A549 (cell line): ENCODE measurements at regions not wholly inside any gene's neighbourhood (a gene's known extent, or its start where the extent isn't known, plus 50 kb on each side); places are given as distances from the start of the nearest gene placed in this dataset.

Source experiments
- ATAC-seq, 2 experiments: fragments of 200-7000 bp in 1 of 2; fragments of >200 bp in 1 of 2; cut with Nextera tagmentation in 1 of 2; cut with Tn5 transposase in 1 of 2; 3 replicates each; pipeline versions ENCODE4 v1.8.0 to v1.9.1; 2018 to 2020; ENCODE audit warnings: mild to moderate bottlenecking in 1 of 2, moderate library complexity in 1 of 2
- CTCF ChIA-PET: fragments of 300-600 bp; sonication (Branson Sonifier 250); formaldehyde crosslinking; extraction: SDS; loops from one replicate; lab custom pipeline; 2021; ENCODE audit warnings: antibody characterized with exemption, inconsistent platforms; lab: Yijun Ruan, JAX
- POLR2A ChIA-PET: fragments of 350-600 bp; formaldehyde crosslinking; extraction: SDS; loops from one replicate; lab custom pipeline; 2021; ENCODE audit warnings: antibody characterized with exemption, inconsistent platforms; lab: Yijun Ruan, JAX
- DNase-seq, 2 experiments: peaks; one replicate each; pipeline versions ENCODE4 v3.0.0 to v3.0.0-alpha.2; 2011 to 2016; ENCODE audit warnings: low read depth in 1 of 2, low spot score in 1 of 2
- FAIRE-seq: peaks from 2 replicates; lab custom pipeline; 2011; peaks lifted over from hg19 to GRCh38; lab: Jason Lieb, UNC
- H3K27ac ChIP-seq, 2 experiments: fragments of >200 bp; sonication (Bioruptor Twin); formaldehyde crosslinking; 3 replicates each; pipeline ENCODE4 v1.5.1; 2016 to 2017
- H3K4me1 ChIP-seq: fragments of >200 bp; sonication (Bioruptor Twin); formaldehyde crosslinking; 3 replicates; pipeline ENCODE4 v1.6.1; 2016
- H3K4me2 ChIP-seq: fragments of >200 bp; sonication (Bioruptor Twin); formaldehyde crosslinking; 3 replicates; pipeline ENCODE4 v1.6.1; 2016
- H3K4me3 ChIP-seq: fragments of >200 bp; sonication (Bioruptor Twin); formaldehyde crosslinking; 3 replicates; pipeline ENCODE4 v1.5.1; 2016
- H3K9me3 ChIP-seq: fragments of >200 bp; sonication (Bioruptor Twin); formaldehyde crosslinking; 3 replicates; pipeline ENCODE4 v1.6.1; 2016
- CBX2 ChIP-seq: fragments of 200-600 bp; sonication (generic); IDR thresholded peaks from 2 replicates; pipeline ENCODE4 v1.6.1; 2016; ENCODE audit warnings: low read depth, mild to moderate bottlenecking, borderline replicate concordance
- CBX8 ChIP-seq: fragments of 200-600 bp; sonication (generic); IDR thresholded peaks from 2 replicates; pipeline ENCODE4 v1.6.1; 2016
- CHD2 ChIP-seq: fragments of 150-350 bp; IDR thresholded peaks from 2 replicates; pipeline ENCODE4 v1.6.1; 2014; ENCODE audit warnings: low read length; ENCODE audit not compliant: partially characterized antibody
- CTCF ChIP-seq: fragments of >200 bp; sonication (Bioruptor Twin); formaldehyde crosslinking; IDR thresholded peaks from 3 replicates; pipeline ENCODE4 v1.5.1; 2016
- EHMT2 ChIP-seq: fragments of 200-600 bp; sonication (generic); IDR thresholded peaks from 2 replicates; pipeline ENCODE4 v1.6.1; 2016; ENCODE audit warnings: antibody characterized with exemption, low read depth, mild to moderate bottlenecking, moderate library complexity
- EP300 ChIP-seq, 2 experiments: fragments of >200 bp; sonication (Bioruptor Twin); formaldehyde crosslinking; IDR thresholded peaks; 2 replicates in 1 of 2; 3 replicates in 1 of 2; pipeline ENCODE4 v1.6.1; 2016 to 2017
- ESRRA ChIP-seq: fragments of 150-350 bp; IDR thresholded peaks from 2 replicates; pipeline ENCODE4 v1.6.1; 2014; ENCODE audit warnings: mild to moderate bottlenecking, low read length, borderline replicate concordance
- HDAC2 ChIP-seq: fragments of 200-600 bp; sonication (generic); IDR thresholded peaks from 2 replicates; pipeline ENCODE4 v1.6.1; 2016
- HOXA7 ChIP-seq: fragments of 250-450 bp; sonication (Bioruptor Pico); IDR thresholded peaks from 2 replicates; pipeline ENCODE4 v1.5.0; 2020; ENCODE audit warnings: mild to moderate bottlenecking, moderate library complexity
- JUNB ChIP-seq: fragments of >200 bp; sonication (Bioruptor Twin); formaldehyde crosslinking; IDR thresholded peaks from 2 replicates; pipeline ENCODE4 v1.6.1; 2016
- KDM1A ChIP-seq: fragments of 200-600 bp; sonication (generic); IDR thresholded peaks from 2 replicates; pipeline ENCODE4 v1.6.1; 2016; ENCODE audit warnings: low read depth, mild to moderate bottlenecking
- MAFK ChIP-seq: fragments of 450-650 bp; IDR thresholded peaks from 2 replicates; pipeline ENCODE4 v1.6.1; 2014; ENCODE audit not compliant: partially characterized antibody
- MAX ChIP-seq: IDR thresholded peaks from 2 replicates; pipeline ENCODE4 v1.6.1; 2012
- MAZ ChIP-seq: fragments of 150-350 bp; IDR thresholded peaks from 2 replicates; pipeline ENCODE4 v1.6.1; 2014; ENCODE audit warnings: antibody characterized with exemption, low read depth, low read length, borderline replicate concordance
- MYC ChIP-seq: IDR thresholded peaks from 2 replicates; pipeline ENCODE4 v1.6.1; 2012; ENCODE audit warnings: mild to moderate bottlenecking, inconsistent platforms, low read length, improper control_type of control experiment, borderline replicate concordance
- NFE2L2 ChIP-seq: fragments of 150-350 bp; conservative IDR thresholded peaks from 2 replicates; pipeline ENCODE4 v1.6.1; 2014; ENCODE audit warnings: low read length
- NR3C1 ChIP-seq: fragments of >200 bp; sonication (Bioruptor Twin); formaldehyde crosslinking; IDR thresholded peaks from 3 replicates; pipeline ENCODE4 v1.6.1; 2017
- POLR2A ChIP-seq: IDR thresholded peaks from 2 replicates; pipeline ENCODE4 v1.6.1; 2012; ENCODE audit warnings: mild to moderate bottlenecking, low read length
- POLR2AphosphoS2 ChIP-seq: conservative IDR thresholded peaks from 2 replicates; pipeline ENCODE4 v1.6.1; 2012; ENCODE audit warnings: low read length, improper control_type of control experiment, inconsistent platforms
- RARB ChIP-seq: fragments of 250-450 bp; sonication (Bioruptor Pico); IDR thresholded peaks from 2 replicates; pipeline ENCODE4 v1.8.0; 2021; ENCODE audit warnings: mild to moderate bottlenecking, moderate library complexity
- RCOR1 ChIP-seq: fragments of 150-350 bp; IDR thresholded peaks from 2 replicates; pipeline ENCODE4 v1.6.1; 2014; ENCODE audit warnings: antibody characterized with exemption, low read length, low read depth
- RFX5 ChIP-seq: fragments of 450-650 bp; IDR thresholded peaks from 2 replicates; pipeline ENCODE4 v1.7.1; 2014; ENCODE audit warnings: antibody characterized with exemption, mild to moderate bottlenecking, moderate library complexity
- USF2 ChIP-seq: fragments of 450-650 bp; IDR thresholded peaks from 2 replicates; pipeline ENCODE4 v1.6.1; 2014; ENCODE audit warnings: antibody characterized with exemption
- ZC3H11A ChIP-seq: fragments of 450-650 bp; IDR thresholded peaks from 2 replicates; pipeline ENCODE4 v1.6.1; 2014; ENCODE audit warnings: antibody characterized with exemption, mild to moderate bottlenecking
- ZSCAN20 ChIP-seq: fragments of 250-450 bp; sonication (Bioruptor Pico); IDR thresholded peaks from 2 replicates; pipeline ENCODE4 v1.8.0; 2022; ENCODE audit warnings: mild to moderate bottlenecking, moderate library complexity
- WGBS: methylation state at CpG from one replicate; pipeline ENCODE4 v1.1.6; 2017; ENCODE audit errors: missing lambda C conversion rate; 5-methylcytosine and 5-hydroxymethylcytosine counted together
- TF ChIP-seq, protein P1 (sequence below): IDR thresholded peaks from 2 replicates; pipeline ENCODE4 v1.6.1; 2012

GRCh38 chr6:47116086-47116485 lies 74.0 kb upstream of the ADGRF1 start:
- TF ChIP-seq CHD2 (no peak), CBX8 (no peak), USF2 (no peak), MAFK (no peak), POLR2AphosphoS2 (no peak), POLR2A (no peak), MYC (no peak), RFX5 (no peak), NFE2L2 (no peak), NR3C1 (no peak), ESRRA (no peak), MAZ (no peak), HOXA7 (no peak), MAX (no peak), RCOR1 (no peak), EHMT2 (no peak), RARB (CRISPR knock-in tag) (no peak)
- Histone ChIP-seq H3K4me2 (no peak overlapping the region), H3K4me3 (no peak overlapping the region), H3K27ac (no peak overlapping the region), H3K4me1 (peaks cover 21% of the 10 kb centered on the region), H3K9me3 (no peaks in the 10 kb centered on the region)
- ChIA-PET POLR2A (no interaction called here), CTCF (no interaction called here)
- DNase-seq (no peak), ATAC-seq (no peak), FAIRE-seq (no peak)
- 69% methylated on average over 2 of the region's 2 CpGs for WGBS

DNA sequence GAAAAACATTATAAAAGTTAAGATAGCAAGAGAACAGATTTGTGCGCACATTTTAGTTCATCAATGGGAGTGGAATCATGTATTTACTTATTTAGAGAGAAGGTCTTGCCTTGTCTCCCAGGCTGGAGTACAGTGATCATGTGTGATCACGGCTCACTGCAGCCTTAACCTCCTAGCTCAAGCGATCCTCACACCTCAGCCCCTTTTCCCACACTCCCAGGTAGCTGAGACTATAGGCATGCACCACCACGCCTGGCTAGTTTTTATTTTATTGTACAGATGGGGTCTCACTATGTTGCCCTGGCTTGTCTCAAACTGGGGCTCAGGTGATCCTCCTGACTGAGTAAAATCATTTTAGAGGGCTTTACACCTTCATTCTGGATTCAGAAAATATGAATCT lies 72.3 kb upstream of the ADGRF1 start:
- CTCF ChIA-PET: no interaction called here
- Histone ChIP-seq H3K9me3 (no peaks in the 10 kb centered on the region), H3K4me1 (peaks cover 21% of the 10 kb centered on the region), H3K4me2 (no peak overlapping the region), H3K4me3 (no peak overlapping the region), H3K27ac (no peak overlapping the region)
- ATAC-seq: no peak
- TF ChIP-seq ESRRA (no peak), HDAC2 (no peak), JUNB (no peak), EHMT2 (no peak), POLR2AphosphoS2 (no peak), MAFK (no peak), EP300 (IDR thresholded peaks at IDR 0.05) (no peak), NFE2L2 (no peak), RCOR1 (no peak), CBX2 (no peak), KDM1A (no peak), NR3C1 (no peak), ZSCAN20 (CRISPR knock-in tag) (no peak), CBX8 (no peak), MYC (no peak)
- TF ChIP-seq, protein P1, sequence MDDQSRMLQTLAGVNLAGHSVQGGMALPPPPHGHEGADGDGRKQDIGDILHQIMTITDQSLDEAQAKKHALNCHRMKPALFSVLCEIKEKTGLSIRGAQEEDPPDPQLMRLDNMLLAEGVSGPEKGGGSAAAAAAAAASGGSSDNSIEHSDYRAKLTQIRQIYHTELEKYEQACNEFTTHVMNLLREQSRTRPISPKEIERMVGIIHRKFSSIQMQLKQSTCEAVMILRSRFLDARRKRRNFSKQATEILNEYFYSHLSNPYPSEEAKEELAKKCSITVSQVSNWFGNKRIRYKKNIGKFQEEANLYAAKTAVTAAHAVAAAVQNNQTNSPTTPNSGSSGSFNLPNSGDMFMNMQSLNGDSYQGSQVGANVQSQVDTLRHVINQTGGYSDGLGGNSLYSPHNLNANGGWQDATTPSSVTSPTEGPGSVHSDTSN: no peak
- FAIRE-seq: no peak
- DNase-seq: no peak
- POLR2A ChIA-PET: no interaction called here
- 95% methylated on average over 4 of the region's 4 CpGs for WGBS

DNA sequence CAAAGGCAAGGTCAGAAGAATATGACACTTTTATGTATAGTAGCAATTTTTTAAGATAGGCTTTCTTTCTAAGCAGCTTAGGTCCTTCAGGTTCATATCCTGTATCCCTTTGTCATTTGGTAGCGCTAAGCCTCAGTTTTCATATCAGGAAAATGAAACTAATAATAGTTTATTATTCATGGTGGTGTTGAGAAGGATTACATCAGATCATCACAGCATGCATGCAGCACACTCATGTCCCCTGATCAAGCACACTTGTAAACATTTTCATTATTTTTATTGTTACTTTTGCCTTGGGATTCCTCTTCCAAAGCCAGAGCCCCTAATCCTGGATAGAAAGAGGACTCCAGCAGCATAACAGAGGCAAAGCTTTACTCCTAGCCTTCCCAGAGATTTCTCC lies 70.2 kb upstream of the ADGRF1 start:
- ChIA-PET CTCF (interaction anchor here (1.3 kb wide), 1 partner anchor 15 kb away, joined by 3 read pairs; no protein-coding TSS in a partner anchor), POLR2A (no interaction called here)
- Histone ChIP-seq H3K4me2 (peak overlapping the region; percentile 32), H3K4me1 (peaks cover 18% of the 10 kb centered on the region), H3K4me3 (no peak overlapping the region), H3K27ac (peak overlapping the region; percentile 46 to 76; a peak in 5 of 6 replicates), H3K9me3 (no peaks in the 10 kb centered on the region)
- TF ChIP-seq CTCF (no peak), RARB (CRISPR knock-in tag) (no peak), ZC3H11A (no peak)
- DNase-seq: no peak
- 90% methylated on average over 1 of the region's 1 CpG for WGBS
- no peak for FAIRE-seq
- no peak for ATAC-seq
